Caco-2 (cell line): ENCODE measurements at regions not wholly inside any gene's neighbourhood (a gene's known extent, or its start where the extent isn't known, plus 50 kb on each side); places are given as distances from the start of the nearest gene placed in this dataset.

Experiments
- BruUV-seq: library from RNA; stranded (reverse); fragments of 400-500 nt; replicated peaks from 2 replicates; lab custom pipeline; 2021; lab: Mats Ljungman, UMichigan
- CTCF ChIA-PET: fragments of 300-600 bp; sonication (Branson Sonifier 250); formaldehyde crosslinking; loops from one replicate; lab custom pipeline; 2022; ENCODE audit warnings: antibody characterized with exemption; lab: Charles Lee
- POLR2A ChIA-PET: fragments of 300-600 bp; sonication (Branson Sonifier 250); formaldehyde crosslinking; loops from one replicate; lab custom pipeline; 2022; ENCODE audit warnings: antibody characterized with exemption; lab: Charles Lee
- DNase-seq, 2 experiments: peaks; one replicate each; pipeline versions ENCODE4 v3.0.0 to v3.0.0-alpha.2; 2020 to 2022
- H3K27me3 ChIP-seq: replicated peaks from 2 replicates; pipeline ENCODE4 v1.6.0; 2011; ENCODE audit warnings: low read length; ENCODE audit not compliant: control insufficient read depth, insufficient read depth
- H3K36me3 ChIP-seq: 2 replicates; pipeline ENCODE4 v1.5.1; 2011; ENCODE audit warnings: low read length; ENCODE audit not compliant: control insufficient read depth, insufficient read depth
- H3K4me1 ChIP-seq: fragments of 250-450 bp; sonication (Bioruptor Pico); 2 replicates; pipeline ENCODE4 v1.5.1; 2020; ENCODE audit warnings: mild to moderate bottlenecking
- H3K4me3 ChIP-seq: 2 replicates; pipeline ENCODE4 v1.5.1; 2011; ENCODE audit warnings: low read depth, mild to moderate bottlenecking, control low read depth, low read length
- H3K9me3 ChIP-seq: fragments of 250-450 bp; sonication (Bioruptor Pico); 2 replicates; pipeline ENCODE4 v1.5.1; 2020; ENCODE audit warnings: mild to moderate bottlenecking, moderate library complexity
- H3K27ac Mint-ChIP-seq: one replicate; pipeline ENCODE4 v1.8.0; 2022; ENCODE audit warnings: mixed read lengths; ENCODE audit not compliant: unreplicated experiment
- H3K27me3 Mint-ChIP-seq: one replicate; pipeline ENCODE4 v1.8.0; 2022; ENCODE audit warnings: mixed read lengths; ENCODE audit not compliant: insufficient read depth, unreplicated experiment
- H3K36me3 Mint-ChIP-seq: one replicate; pipeline ENCODE4 v1.8.0; 2022; ENCODE audit warnings: mild to moderate bottlenecking, mixed read lengths; ENCODE audit not compliant: insufficient read depth, unreplicated experiment
- H3K4me1 Mint-ChIP-seq: one replicate; pipeline ENCODE4 v1.8.0; 2022; ENCODE audit warnings: low read depth, mixed read lengths; ENCODE audit not compliant: unreplicated experiment
- H3K4me3 Mint-ChIP-seq: one replicate; pipeline ENCODE4 v1.8.0; 2022; ENCODE audit warnings: mild to moderate bottlenecking, moderate library complexity, mixed read lengths; ENCODE audit not compliant: unreplicated experiment
- H3K9me3 Mint-ChIP-seq: one replicate; pipeline ENCODE4 v1.8.0; 2022; ENCODE audit warnings: mixed read lengths; ENCODE audit not compliant: unreplicated experiment
- CTCF ChIP-seq, 2 experiments: fragments of 200-600 bp in 1 of 2; IDR thresholded peaks; 1 replicate in 1 of 2; 2 replicates in 1 of 2; pipeline versions ENCODE4 v1.5.1 to v1.8.0; 2011 to 2022; ENCODE audit warnings: antibody characterized with exemption in 1 of 2, control low read depth in 1 of 2, inconsistent platforms in 1 of 2, low read depth in 1 of 2, low read length in 1 of 2, mild to moderate bottlenecking in 1 of 2, moderate library complexity in 1 of 2; ENCODE audit not compliant: insufficient read depth in 1 of 2, severe bottlenecking in 1 of 2, unreplicated experiment in 1 of 2
- intact Hi-C: fragments of 100-400 bp; cut with micrococcal nuclease; formaldehyde crosslinking; loops from one replicate; pipeline ENCODE4 v1.10.0; 2022; ENCODE audit not compliant: unreplicated experiment

GRCh38 chr5:152592416-152592815 is 187.3 kb upstream of the NMUR2 start:
- intact Hi-C loops, result loop anchor here (1.0 kb wide), 2 partner anchors 556 to 1373 kb away; no protein-coding TSS in a partner anchor
- CTCF ChIA-PET, result no interaction called here

GRCh38 chr5:152593388-152593787 is 188.3 kb upstream of the NMUR2 start:
- H3K9me3 ChIP-seq, result no peaks in the 10 kb centered on the region
- TF ChIP-seq CTCF (IDR thresholded peaks at IDR 0.05; ENCODE audit: insufficient read depth in 1 of 2, low read depth in 1 of 2, low read length in 1 of 2, severe bottlenecking in 1 of 2, unreplicated experiment in 1 of 2), result no peak
- H3K27me3 ChIP-seq, result no peaks in the 10 kb centered on the region
- H3K4me3 Mint-ChIP-seq, result no peak overlapping the region
- H3K27me3 Mint-ChIP-seq, result no peaks in the 10 kb centered on the region
- H3K4me1 ChIP-seq, result no peaks in the 10 kb centered on the region
- H3K27ac Mint-ChIP-seq, result no peak overlapping the region
- H3K4me3 ChIP-seq, result no peak overlapping the region
- CTCF ChIA-PET, result no interaction called here
- POLR2A ChIA-PET, result no interaction called here
- peaks cover 14% of the 10 kb centered on the region for H3K9me3 Mint-ChIP-seq
- H3K4me1 Mint-ChIP-seq, result no peaks in the 10 kb centered on the region
- no TSS peak for BruUV-seq
- H3K36me3 ChIP-seq, result no peaks in the 10 kb centered on the region
- intact Hi-C loops, result no loop called here
- DNase-seq, result no peak
- no peaks in the 10 kb centered on the region for H3K36me3 Mint-ChIP-seq

More at GRCh38 chr5:152592416-152592815, 187.3 kb upstream of the NMUR2 start:
- Histone ChIP-seq H3K27me3 (no peaks in the 10 kb centered on the region), H3K4me1 (no peaks in the 10 kb centered on the region), H3K4me3 (no peak overlapping the region), H3K9me3 (no peaks in the 10 kb centered on the region), H3K36me3 (no peaks in the 10 kb centered on the region)
- Mint-ChIP-seq H3K36me3 (no peaks in the 10 kb centered on the region), H3K9me3 (peaks cover 23% of the 10 kb centered on the region), H3K27ac (no peak overlapping the region), H3K4me3 (no peak overlapping the region), H3K4me1 (no peaks in the 10 kb centered on the region), H3K27me3 (no peaks in the 10 kb centered on the region)
- no peak for DNase-seq
- POLR2A ChIA-PET, result no interaction called here
- no TSS peak for BruUV-seq
- peak in 1 of 2 experiments; percentile 17 for TF ChIP-seq CTCF (IDR thresholded peaks at IDR 0.05; ENCODE audit: insufficient read depth in 1 of 2, low read depth in 1 of 2, low read length in 1 of 2, severe bottlenecking in 1 of 2, unreplicated experiment in 1 of 2)

GRCh38 chr5:152595405-152595804 is 190.3 kb upstream of the NMUR2 start:
- Histone ChIP-seq H3K36me3 (no peaks in the 10 kb centered on the region), H3K27me3 (no peaks in the 10 kb centered on the region), H3K4me3 (no peak overlapping the region), H3K9me3 (no peaks in the 10 kb centered on the region), H3K4me1 (no peaks in the 10 kb centered on the region)
- Mint-ChIP-seq H3K9me3 (no peaks in the 10 kb centered on the region), H3K36me3 (no peaks in the 10 kb centered on the region), H3K27me3 (no peaks in the 10 kb centered on the region), H3K4me1 (no peaks in the 10 kb centered on the region), H3K27ac (no peak overlapping the region), H3K4me3 (no peak overlapping the region)
- POLR2A ChIA-PET, result no interaction called here
- DNase-seq, result no peak
- intact Hi-C loops, result no loop called here
- CTCF ChIA-PET, result no interaction called here
- no TSS peak for BruUV-seq
- no peak for TF ChIP-seq CTCF (IDR thresholded peaks at IDR 0.05; ENCODE audit: insufficient read depth in 1 of 2, low read depth in 1 of 2, low read length in 1 of 2, severe bottlenecking in 1 of 2, unreplicated experiment in 1 of 2)
